GM12874 (cell line): ENCODE measurements at regions not wholly inside any gene's neighbourhood (a gene's known extent, or its start where the extent isn't known, plus 50 kb on each side); places are given as distances from the start of the nearest gene placed in this dataset.

Experiments
- TF ChIP-seq, protein P1 (sequence below): IDR thresholded peaks from 2 replicates; pipeline ENCODE4 v1.5.1; 2011; ENCODE audit warnings: low read depth, mild to moderate bottlenecking, control low read depth, low read length, moderate library complexity; ENCODE audit not compliant: insufficient read depth

DNA sequence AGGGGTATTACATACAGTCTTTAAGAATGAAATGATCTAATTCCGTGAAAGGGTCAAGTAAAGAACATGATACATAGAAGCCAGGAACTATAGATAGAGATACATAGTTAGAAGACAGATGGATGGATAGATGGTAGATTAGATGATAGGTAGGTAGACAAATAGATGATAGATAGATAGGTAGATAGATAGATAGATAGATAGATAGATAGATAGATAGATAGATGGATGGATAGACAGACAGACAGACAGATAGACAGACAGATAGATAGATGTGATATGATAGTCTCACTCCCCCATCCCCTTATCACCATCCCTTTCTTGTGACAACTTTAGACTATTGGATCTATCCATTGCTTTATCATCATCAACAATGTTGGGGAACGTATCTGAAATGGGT, 448.2 kb downstream of the METTL4 start:
- TF ChIP-seq, protein P1, sequence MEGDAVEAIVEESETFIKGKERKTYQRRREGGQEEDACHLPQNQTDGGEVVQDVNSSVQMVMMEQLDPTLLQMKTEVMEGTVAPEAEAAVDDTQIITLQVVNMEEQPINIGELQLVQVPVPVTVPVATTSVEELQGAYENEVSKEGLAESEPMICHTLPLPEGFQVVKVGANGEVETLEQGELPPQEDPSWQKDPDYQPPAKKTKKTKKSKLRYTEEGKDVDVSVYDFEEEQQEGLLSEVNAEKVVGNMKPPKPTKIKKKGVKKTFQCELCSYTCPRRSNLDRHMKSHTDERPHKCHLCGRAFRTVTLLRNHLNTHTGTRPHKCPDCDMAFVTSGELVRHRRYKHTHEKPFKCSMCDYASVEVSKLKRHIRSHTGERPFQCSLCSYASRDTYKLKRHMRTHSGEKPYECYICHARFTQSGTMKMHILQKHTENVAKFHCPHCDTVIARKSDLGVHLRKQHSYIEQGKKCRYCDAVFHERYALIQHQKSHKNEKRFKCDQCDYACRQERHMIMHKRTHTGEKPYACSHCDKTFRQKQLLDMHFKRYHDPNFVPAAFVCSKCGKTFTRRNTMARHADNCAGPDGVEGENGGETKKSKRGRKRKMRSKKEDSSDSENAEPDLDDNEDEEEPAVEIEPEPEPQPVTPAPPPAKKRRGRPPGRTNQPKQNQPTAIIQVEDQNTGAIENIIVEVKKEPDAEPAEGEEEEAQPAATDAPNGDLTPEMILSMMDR: no peak

DNA sequence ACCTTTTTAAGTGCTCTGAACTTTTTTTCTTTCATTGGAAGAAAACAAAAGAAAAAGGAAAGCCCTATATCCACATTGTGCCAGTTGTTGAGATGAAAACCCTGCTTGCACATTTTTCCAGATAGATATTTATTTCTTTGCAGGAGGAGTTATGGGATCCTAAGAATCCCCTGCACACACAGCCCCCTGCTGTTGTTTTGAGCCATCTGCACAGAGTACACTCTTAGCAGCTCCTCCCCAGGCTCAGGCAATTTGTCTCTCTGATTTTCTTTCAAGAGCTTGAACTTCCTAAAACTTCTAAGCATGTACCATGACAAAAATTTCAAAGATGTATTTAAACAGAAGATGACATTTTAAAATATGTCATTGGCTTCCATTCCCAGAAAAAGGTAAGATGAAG, 436.9 kb downstream of the METTL4 start:
- TF ChIP-seq, protein P1: no peak

DNA sequence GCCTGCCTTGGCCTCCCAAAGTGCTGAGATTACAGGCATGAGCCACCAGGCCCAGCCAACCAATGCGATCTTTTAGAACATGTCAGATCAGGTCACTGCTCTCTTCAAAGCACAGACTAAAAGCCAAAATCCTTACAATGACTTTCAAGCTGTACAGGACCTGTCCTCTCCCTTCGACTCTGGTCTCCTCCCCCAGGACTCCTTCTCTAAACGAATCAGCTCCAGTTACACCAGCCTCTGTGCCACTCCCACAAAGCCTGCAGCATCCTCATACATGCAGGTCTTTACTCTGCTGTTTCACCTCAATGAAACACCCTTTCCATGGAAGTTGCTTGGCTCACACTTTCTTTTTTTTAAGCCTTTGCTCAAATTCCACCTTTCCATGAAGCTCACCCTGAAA, 436.0 kb downstream of the METTL4 start:
- TF ChIP-seq, protein P1: no peak

DNA sequence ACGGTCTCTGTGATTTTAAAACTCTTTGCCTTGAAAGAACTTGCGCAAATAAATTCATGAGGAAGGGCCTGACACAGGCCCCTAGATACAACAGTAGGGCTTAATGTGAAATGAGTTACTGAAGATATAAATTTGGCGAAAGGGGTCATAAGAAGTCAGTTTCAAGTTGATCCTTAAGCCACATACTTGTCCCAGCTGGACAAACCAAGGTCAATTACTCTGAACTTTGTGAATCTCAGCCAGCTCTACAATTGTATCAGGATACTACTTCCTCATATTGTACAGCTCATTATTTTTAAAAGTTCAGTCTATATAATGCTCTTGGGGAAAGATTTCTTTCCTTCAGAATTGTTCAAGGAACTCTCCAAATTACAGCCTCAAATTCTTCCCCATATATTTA, 432.8 kb downstream of the METTL4 start:
- TF ChIP-seq, protein P1: no peak

DNA sequence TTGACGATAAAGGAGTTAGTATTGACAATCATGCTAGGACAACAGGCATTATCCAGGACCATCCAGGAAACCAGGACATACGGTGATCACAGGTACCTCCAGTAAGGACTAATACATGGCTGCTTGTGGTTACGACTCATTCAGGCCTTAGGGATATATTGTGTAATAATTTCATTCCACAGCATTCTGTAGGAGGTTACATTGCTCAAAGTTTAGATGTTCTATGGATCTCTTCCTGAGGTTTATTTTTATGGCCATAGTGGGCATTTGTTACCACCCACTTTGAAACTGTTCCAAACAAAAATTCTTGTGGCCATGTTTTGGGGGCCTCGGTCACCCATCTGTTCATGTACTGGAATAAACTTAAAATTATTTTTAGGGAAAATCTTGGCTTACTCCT, 431.6 kb downstream of the METTL4 start:
- TF ChIP-seq, protein P1: no peak

DNA sequence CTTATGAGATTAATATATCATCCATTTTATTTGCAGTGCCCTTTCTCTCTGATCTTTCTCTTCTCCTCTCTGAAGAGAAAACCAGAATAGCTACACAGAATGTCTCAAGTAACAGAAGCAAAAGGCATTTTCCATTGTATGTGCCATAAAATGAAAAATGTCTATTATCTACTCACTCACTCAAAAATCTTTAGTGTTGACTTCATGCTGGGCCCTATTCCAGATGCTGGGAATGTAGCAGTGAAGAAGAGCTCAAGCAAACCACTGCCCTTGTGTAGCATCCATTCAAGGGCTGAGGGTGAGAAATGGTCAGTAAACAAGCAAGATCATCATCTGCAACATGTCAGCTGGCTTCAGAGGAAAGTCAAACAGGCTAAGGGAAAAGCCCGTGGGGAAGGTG, 427.7 kb downstream of the METTL4 start:
- TF ChIP-seq, protein P1: no peak

DNA sequence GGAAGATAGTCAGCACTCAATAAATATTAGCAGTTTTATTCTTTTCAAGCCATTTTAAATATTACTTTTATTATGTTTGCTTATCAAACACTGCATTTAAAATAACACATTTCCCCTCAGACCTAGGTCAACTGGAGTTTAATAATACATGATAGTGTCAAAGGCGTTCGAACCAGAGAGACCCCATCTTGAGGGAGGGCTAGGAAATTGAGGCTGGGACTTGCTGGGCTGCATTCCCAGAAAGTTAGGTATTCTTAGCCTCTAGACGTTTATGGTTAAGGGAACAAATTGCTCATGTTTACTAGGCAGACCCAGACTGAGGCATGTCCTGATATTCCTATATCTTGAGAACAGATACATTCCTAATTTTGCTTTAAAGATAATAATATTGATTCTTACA, 426.5 kb downstream of the METTL4 start:
- TF ChIP-seq, protein P1: no peak

DNA sequence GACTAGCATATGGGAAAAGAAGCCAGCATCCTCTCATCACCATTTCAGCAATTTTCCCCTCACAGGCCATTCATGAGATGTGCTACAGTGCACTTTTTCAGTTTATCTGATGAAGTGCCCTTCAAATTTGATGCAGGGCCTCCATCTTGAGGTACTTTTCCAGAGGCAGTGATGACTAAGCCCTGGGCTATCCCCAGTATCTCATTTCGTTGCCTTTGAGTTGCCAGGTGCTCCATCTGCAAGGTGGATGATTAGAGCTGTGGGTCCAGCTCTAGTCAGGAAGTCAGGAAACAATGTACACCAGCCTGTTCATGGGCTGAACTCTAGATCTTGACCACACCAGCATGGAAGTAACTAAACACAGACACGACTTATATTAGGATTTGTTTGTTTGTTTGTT, 425.2 kb downstream of the METTL4 start:
- TF ChIP-seq, protein P1: no peak
